ENCODE measurements at regions not wholly inside any gene's neighbourhood (a gene's known extent, or its start where the extent isn't known, plus 50 kb on each side); places are given as distances from the start of the nearest gene placed in this dataset.

- TF ChIP-seq CTCF (conservative IDR thresholded peaks at IDR 0.05; ENCODE audit: low read depth in 2 of 2) (no peak), EZH2 (IDR thresholded peaks at IDR 0.05; ENCODE audit: low read depth, unreplicated experiment) (no peak), JUNB (IDR thresholded peaks at IDR 0.05; ENCODE audit: unreplicated experiment) (no peak), ETS1 (IDR thresholded peaks at IDR 0.05) (no peak)
Measured at GRCh38 chr17:72346306-72346705, 225.5 kb downstream of the SOX9 start.

All from GM23338 (cell line).